GM18909 (cell line): ENCODE measurements at regions not wholly inside any gene's neighbourhood (a gene's known extent, or its start where the extent isn't known, plus 50 kb on each side); places are given as distances from the start of the nearest gene placed in this dataset.

Source experiments
- ATAC-seq: cut with Tn5 transposase; IDR thresholded peaks from one replicate; pipeline ENCODE4 v1.9.1; 2021; ENCODE audit warnings: mild to moderate bottlenecking; ENCODE audit not compliant: unreplicated experiment, poor library complexity

GRCh38 chr10:44476409-44477045, 91.6 kb upstream of the CXCL12 start:
- no peak for ATAC-seq

- ATAC-seq = no peak
Measured at GRCh38 chr10:44477046-44477425, 92.1 kb upstream of the CXCL12 start.

- ATAC-seq = no peak
Measured at GRCh38 chr10:44478040-44478439, 93.1 kb upstream of the CXCL12 start.

DNA sequence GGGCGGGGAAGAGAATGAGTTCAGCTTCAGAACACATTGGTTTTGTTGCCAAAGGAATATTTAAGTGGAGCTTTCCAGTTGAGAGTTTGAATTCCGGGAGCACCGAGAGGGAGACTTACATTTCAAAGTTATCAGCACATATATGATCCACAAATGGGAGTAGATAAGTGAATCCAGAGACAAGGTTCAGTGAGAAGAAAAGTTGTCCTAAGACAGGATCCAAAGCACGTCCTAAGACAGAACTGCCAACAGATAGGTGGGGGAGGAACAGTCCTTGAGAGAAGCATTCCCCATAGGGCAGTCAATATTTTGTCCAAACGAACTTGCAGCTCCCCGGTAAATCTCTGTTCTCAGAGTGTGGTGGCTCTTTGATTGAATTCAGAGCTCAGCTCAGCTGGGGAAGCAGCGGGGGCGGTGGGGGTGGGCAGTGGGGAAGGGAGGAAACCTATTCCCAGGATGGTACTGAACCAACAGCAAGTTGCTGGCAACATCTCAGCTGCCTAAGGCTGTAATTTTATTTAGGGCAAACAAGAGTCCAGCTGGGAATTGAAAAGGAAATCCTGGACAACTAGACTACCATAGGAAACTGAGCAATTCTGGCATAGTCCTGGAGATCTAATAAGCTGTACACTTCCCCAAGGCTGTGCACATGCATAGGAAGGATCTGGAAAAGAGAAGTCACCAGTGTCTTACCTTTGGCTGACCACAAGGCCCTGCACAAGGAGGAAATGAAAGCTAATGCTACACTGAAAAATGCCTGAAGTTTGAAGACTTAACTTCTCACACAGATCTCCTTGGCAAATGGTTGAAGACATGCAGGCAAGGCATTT, 94.2 kb upstream of the CXCL12 start:
- ATAC-seq = no peak

GRCh38 chr10:44492678-44493077, 107.8 kb upstream of the CXCL12 start:
- ATAC-seq = no peak

GRCh38 chr10:44498222-44498621, 113.3 kb upstream of the CXCL12 start:
- no peak for ATAC-seq

DNA sequence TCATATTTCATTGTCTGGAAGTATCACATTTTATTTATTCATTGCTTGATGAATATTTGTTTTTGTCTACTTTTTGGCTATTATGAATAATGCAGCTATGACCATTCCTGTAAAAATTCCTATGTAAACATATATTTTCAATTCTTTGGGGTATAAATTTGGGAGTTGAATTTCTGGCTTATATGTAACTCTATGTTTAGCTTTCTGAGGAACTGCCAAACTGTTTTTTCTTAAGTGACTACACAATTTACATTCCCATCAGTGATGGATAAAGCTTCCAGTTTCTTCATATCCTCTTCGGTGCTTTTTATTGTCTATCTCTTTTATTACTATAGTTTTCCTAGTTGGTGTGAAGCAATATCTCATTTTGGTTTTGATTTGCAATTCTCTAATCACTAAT, 115.6 kb upstream of the CXCL12 start:
- ATAC-seq = no peak

- ATAC-seq = no peak
Measured at GRCh38 chr10:44506386-44506785, 121.5 kb upstream of the CXCL12 start.

DNA sequence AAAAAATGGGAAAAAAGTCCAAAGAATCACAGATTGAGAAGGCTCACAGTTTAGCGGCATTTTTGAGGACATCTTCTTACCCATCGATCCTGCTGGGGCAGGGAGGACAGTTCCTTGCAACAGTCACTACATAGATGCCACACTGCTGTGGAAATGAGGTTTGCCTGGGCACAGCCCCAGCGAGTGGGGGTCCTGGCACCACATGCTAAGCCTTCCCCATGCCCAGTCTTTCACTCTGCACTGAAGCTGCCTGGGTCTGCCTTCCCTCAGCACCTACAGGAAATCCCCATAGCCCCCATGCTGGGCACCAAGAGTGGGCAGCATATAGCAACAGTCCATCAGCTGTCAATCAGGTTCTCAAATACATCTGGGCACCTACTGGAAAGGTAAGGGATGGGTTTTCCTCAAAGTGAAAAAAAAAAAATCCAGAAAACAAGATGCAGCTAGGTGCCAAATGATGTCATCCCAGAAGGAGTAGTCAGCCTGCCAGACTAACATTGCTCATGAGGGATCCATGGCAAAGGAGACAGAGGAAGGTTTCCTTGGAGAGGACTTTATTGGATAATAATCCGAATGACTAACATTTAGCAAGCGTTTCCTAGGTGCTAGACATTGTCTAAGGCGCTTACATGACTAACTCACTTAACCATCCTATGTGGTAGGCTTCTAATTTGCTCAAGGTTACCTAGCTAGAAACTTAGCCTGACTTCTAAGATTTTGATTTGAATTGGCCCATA, 125.7 kb upstream of the CXCL12 start:
- no peak for ATAC-seq

GRCh38 chr10:44511166-44511565, 126.3 kb upstream of the CXCL12 start:
- ATAC-seq = no peak

DNA sequence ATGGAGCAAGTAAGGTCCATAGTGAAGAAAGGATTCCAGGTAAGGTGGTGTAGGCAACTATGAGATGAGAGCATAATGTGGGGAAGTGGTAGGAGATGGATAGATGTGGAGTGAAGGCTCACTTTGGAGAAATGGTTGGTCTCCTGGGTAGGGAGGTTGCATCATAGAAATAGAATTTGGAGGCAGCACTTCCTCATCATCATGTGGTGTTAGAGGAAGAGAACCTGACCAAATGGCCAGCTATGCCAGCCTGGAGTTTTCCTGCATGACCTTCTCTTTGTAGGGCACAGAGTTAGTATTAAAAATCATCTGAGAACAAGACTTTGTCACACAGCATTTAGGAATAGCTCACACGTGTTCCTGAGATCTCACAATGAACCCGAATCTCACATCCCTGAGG, 126.7 kb upstream of the CXCL12 start:
- no peak for ATAC-seq

DNA sequence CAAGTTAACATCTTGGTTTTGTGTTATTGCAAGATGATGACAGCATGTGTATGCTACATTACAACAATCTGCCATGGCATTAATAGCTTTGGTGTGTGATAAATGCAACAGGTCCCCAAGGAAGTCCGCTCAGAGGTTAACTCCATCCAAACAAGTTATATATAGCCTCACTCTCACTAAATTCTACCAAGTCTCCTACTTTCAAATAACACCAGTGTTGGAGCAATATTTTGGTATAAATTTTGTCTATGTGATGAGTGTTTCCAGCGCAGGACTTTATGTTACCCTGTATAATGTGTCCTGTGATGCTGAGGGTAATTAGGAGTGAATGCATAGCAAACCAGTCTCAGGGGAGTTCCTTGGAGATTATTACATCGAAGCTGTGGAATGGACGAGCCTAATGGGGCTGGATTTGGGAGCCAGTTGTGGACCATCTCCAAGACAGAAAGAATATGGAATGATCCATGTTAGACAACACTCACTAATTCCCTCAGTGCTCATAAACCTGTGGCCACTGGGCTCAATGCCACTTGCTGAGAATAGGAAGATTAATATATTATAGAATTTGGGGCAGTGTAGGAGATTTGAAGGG, 127.6 kb upstream of the CXCL12 start:
- no peak for ATAC-seq

DNA sequence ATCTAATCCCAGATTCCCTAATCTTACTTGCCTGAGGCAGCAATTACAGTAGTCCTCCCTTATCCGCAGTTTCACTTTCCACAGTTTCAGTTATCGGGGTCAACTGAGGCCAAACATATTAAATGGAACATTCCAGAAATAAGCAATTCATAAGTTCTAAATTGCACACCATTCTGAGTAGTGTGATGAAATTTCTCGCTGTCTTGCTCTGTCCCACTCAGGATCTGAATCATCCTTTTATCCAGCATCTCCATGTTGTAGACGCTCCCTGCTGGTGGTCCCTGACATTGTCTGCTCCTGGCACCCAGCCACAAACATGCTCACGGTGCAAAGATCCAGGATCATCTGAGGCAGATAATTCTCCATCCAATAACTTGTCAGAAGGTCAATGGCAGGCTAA, 128.7 kb upstream of the CXCL12 start:
- no peak for ATAC-seq

- ATAC-seq = no peak
Measured at GRCh38 chr10:44516891-44517290, 132.0 kb upstream of the CXCL12 start.

DNA sequence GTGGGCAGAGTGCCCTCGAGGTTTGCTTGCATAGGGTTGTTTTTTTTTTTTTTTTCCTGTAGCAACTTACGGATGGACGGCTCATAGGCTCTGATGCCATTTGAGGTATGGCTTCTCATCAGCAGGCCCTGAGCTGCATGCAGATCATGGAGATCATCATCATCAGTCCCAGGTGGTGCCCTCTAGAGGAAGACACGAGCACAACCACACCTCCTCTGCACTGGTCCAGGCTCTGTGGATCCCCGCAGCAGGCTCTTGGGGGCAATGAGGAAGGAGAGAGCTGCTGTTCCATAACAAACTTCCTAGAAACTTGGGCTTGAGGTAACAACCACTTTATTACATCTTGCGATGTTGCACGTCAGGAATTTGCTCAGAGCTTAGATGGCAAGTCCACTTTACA, 132.7 kb upstream of the CXCL12 start:
- no peak for ATAC-seq

GRCh38 chr10:44519361-44519760, 134.5 kb upstream of the CXCL12 start:
- no peak for ATAC-seq

- no peak for ATAC-seq
Measured at GRCh38 chr10:44520651-44521050, 135.8 kb upstream of the CXCL12 start.

GRCh38 chr10:44539178-44539577, 154.3 kb upstream of the CXCL12 start:
- no peak for ATAC-seq

DNA sequence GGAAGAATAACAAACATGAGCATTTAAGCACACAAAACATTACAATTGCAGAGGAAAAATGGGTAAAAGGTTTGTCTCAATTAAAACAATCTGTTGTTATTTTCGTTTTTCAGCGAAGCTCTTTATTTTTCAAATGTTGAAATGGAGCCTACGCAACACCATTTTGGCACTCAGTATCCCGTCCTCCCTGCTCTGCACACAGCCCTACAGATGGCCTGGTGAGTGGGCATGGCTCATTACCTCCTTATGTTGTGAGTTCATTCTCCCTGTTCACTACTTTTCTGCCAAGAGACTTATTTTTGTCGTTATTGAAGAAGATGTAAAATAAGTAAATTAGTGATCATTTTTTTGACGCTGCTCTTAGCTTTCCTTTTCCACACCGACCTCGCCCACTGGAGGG, 167.8 kb upstream of the CXCL12 start:
- ATAC-seq = no peak

- no peak for ATAC-seq
Measured at GRCh38 chr10:44557596-44558191, 172.8 kb upstream of the CXCL12 start.

DNA sequence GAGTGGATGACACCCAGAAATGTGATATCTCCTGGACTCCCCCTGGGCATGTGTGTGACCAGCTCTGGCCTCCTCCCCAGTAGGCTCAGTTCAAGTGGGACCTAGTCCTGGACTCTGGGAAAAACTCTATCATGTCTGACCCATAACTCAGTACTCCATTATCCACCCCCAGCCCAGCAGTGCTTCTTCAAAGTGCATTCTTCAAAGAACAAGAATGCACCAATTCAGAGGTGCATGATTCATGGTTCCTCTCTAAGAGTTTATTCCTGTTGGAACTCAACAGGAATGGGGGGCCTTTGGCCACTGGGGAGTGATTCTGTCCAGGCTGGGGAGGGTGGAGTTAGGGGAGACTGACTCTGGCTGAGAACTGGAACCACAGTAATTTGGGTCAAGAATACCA, 173.6 kb upstream of the CXCL12 start:
- ATAC-seq = no peak
